Dermis microvascular lymphatic vessel endothelial cell (primary cell): ENCODE measurements at regions not wholly inside any gene's neighbourhood (a gene's known extent, or its start where the extent isn't known, plus 50 kb on each side); places are given as distances from the start of the nearest gene placed in this dataset.
A peak's percentile ranks its signal among the peaks of the same experiment; 100 is the strongest.
"Not testable (repeated sequence)": the region's sequence is repeated elsewhere in the genome, so short reads cannot be mapped to it uniquely, and the experiment has no call there.

ENCODE experiments used
- DNase-seq, 2 donors: peaks; one replicate each; pipeline versions ENCODE4 v3.0.0 to v3.0.0-alpha.2; 2010; ENCODE audit warnings: low read depth in 2 of 2

DNA sequence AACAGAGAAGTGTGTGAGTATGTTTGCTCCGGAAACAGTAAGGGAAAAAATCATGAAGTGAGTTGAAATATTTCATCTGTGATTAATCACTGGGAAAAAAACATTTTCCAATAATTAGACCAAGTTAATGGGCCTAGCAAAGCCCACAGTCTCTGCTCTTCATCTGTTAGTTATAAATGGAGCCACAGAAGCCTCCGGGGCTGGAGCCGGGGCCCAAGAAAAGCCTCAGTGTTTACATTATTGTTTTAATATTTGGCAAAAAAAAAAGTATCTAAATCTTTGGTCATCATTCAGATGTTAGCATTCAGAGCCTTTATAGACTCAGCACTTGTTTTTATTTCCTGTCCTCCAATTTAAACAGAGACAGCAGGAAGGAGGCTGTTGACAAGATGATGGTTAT, 115.0 kb downstream of the UBE2U start:
- DNase-seq, result no peak

DNA sequence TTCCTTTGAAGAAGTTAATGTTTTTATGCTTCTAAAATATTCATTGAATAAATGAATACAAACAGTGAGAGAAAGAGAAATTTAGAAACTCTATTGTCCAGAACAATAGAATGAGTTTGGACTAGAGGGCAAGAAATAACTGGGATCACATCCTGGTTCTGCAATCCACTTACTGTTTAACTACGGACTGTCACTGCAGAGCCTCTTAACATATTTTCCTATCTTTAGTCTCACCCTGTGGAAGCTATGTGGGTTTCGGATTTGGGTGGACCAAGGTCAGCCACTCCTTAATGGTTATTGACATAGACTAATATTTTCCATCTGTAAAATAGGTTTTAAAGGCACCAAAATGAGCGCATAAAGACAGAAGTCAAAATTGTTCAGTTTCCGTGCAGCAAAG, 116.6 kb downstream of the UBE2U start:
- DNase-seq, result no peak

DNA sequence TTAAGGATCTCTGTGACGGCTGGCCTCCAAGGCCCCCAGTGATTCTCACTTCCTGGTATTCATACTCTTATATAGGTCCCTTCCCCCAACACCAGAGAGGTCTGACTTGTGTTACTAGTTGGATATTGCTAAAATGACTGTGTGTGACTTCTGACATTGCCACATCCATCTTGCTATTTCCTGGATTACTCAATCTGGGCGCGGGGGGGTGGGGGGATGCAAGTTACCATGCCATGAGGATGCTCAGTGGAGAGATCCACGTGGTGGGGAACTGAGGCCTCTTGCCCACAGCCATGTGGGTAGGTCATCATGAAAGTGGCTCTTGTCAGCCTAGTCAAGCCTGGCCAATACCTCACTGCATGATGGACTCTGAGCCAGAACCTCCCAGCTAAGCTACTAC, 117.0 kb downstream of the UBE2U start:
- peak in 1 of 2 donors; percentile 29 for DNase-seq

DNA sequence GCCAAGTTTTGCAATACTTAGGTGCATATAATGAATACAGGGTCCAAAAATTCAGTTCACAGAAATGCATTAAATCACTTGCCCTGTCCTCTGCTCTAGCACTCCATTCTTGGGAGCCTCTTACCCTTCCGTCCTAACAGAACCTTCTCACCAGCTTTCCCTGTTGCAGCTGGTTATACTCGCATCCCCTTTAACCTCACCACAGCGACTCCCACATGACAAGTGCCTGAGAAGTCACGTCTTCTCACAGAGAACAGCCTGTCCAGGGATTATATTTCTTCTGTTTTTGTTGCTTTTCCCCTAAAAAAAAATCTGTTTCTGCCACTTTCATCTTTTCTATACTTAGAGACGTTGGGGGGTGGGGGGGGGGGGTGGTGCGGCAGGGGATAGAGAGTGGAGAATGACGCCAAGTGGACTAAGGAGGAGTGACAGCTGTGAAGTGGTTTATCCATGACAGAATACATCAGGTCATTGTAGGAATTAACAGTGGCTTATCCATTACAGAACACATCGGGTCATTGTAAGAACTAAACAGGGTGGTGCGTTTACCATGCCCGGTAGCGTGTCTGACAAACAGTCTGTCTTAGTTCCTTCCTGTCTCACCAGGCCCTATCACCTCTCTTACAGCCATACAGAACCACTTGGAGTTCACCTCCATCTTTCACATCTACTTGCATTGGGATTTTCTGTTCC, 117.6 kb downstream of the UBE2U start:
- DNase-seq, result no peak

DNA sequence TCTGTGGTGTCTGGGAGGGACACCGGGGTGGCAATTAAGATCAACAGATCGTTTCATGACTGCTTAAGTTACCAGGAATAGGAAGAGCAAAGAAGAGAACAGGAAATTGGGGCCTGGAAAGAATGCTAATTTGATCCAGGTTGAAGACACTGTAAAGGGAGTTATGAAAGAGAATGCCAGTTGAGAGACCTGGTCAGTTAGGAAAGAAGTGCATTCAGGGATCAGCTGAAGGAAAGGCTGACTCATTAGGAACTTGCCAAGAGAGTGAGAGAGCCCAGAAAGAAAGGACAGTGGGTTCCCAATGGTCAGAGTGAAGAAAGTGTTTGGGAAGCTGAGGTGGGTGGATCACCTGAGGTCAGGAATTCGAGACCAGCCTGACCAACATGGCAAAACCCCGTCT, 119.6 kb downstream of the UBE2U start:
- no peak for DNase-seq

DNA sequence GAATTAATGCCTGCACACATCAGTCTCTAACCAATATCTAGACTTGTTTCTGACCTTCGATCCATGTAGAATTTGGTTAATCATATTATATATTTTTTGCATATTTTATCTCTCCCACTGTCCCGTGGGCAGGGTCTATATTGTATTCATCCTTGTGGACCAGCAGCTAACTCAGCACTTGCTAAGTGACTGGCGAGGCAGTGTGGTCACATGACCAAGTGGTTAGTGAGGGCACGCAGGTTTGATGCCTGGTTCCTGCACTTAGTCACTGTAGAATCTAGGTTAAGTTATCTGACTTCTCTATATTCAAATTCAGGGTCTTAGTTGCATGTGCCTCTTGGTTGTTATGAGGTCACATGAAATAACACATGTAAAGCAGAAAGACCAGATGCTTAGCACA, 120.5 kb downstream of the UBE2U start:
- DNase-seq, result no peak

DNA sequence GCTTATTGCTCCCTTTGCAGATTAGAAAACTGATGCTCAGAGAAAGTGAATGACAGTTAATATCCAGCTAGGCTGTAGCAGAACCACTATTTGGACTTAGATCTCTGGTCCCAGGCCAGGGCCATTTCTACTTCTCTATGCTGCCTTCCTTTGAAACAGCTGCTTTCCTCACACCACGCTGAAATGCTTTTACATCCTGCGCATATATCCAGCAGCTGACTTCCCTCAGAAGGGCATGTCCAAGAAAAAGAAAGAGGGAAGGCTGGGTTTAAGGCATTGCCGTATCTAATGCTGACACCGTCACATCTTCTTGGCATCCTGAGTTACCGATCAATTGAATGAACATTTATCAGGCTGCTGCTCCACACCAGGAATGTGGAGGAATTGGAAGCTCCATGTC, 122.4 kb downstream of the UBE2U start:
- DNase-seq, result no peak

DNA sequence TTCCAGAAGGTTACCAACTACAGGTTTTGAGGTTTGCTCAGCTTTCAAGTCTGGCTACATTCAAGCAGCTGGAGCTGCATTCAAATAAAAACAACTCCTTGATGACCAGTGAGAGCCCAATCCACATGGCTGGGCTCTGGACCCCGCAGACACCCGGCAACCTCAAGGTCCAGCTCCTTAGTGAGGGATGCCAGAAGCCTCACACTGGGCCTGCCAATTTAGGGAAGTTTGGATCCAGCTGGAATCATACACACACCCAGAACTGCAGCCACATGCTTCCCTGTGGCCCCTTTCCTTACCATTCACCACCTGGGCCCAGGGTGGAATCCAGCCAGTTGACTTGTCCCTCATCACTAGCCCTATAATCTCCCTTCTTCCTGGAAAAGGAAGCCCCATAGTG, 123.7 kb downstream of the UBE2U start:
- no peak for DNase-seq

DNA sequence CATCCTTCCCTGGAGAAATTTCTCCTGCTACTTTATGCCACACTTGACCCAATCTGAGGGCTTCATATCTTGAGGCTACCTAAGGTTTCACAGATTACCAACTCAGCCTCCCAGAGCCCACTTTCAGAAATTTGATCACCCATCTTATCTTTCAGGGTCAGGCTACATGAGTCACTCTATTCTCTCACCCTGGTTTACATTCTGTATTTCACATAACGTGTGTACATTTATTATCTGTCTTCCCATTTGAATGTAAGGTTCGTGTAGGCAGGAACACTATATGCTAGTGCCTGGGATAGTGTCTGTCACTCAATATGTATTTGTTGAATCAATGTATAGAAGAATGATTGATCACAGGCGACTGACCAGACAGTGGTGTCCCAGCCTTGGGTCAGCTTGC, 124.8 kb downstream of the UBE2U start:
- no peak for DNase-seq

DNA sequence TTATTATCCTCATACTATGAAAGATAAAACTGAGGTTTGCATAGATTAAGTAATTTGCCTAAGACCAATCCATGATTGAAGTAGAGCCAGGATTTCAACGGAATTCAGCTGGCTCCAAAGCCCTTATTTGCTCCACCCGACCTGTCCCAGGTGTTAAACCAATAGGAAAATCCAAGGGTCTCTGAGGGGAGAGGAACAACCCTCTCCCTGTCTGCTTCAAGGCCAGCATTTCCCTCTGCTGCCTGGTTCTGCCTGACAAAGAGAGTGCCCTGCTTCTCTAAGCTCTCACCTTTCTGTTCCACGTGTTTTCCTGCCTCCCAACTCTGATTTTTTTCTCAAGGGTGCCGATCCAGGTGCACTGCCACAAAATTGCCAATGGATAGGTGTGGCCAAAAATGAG, 127.4 kb downstream of the UBE2U start:
- no peak for DNase-seq

DNA sequence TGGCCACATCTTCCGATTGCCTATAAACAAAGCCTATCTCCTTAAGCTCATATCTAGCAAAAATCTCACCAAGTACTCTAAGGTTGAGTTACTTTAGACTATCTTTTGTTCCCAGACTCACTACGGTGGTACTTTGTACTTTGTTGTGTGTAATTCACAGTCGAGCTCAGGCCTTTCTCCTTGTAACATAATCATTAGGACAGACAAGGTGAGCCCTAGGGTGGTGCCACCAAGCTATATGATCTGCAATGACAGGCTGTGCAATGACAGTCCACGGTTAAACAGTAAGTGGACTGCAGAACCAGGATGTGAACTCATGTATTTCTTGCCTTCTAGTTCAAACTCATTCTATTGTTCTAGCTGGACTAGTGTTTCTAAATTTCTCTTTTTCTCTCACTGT, 132.2 kb downstream of the UBE2U start:
- DNase-seq, result no peak

DNA sequence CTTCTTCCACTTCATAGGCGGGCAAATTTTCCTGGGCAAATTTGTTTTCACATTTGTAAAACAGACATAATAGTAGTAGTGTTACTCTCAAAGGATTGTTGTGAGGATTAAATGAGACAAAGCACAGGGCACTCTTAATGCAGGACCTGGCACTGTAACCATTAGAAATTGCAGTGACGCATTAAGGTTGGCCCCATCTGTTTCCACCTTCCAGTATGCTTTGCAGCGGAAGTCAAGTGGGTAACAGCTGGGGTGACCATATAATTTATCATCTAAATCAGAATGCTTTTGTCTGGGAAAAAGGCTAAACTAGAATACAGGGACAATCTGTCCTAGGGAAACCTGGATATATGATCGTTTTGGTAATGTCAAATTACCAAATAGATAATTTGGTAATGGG, 132.5 kb upstream of the CACHD1 start:
- DNase-seq, result no peak

DNA sequence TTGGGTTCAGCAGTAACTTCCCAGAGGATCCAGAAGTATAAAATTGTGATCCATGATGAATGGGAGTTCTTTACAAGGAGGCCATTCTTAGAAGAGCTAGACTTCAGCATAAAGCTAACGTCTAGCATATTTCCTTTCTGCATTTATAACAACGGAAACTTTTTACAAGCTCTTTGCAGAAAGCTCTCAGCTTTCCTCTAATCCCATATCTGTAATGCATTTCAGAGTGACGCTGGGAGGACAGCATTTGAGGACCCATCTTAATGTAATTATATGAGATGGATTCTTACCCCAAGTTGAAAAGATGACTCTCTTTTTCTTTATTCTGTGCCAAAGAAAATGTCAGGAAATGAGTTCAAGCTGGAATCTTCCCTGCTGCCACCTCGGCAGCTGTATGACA, 132.0 kb upstream of the CACHD1 start:
- no peak for DNase-seq

DNA sequence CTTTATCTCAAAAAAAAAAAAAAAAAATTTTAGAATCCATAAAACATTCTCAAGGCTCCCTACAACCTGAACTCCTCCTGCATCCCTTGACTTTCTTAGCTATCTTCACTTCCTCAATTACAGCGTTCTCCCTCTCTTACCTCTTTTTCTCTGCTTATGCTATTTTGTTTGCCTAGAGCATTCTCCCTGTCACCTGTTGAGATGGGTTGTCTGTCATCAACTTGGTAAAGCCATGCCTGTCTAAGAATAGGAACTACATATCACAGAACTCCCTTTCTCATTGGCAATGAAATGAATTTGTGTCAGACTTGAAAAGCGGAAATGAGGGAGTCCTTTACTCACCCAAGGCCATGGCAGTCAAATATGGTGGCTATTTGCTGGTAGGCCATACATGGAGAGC, 129.6 kb upstream of the CACHD1 start:
- DNase-seq, result no peak

DNA sequence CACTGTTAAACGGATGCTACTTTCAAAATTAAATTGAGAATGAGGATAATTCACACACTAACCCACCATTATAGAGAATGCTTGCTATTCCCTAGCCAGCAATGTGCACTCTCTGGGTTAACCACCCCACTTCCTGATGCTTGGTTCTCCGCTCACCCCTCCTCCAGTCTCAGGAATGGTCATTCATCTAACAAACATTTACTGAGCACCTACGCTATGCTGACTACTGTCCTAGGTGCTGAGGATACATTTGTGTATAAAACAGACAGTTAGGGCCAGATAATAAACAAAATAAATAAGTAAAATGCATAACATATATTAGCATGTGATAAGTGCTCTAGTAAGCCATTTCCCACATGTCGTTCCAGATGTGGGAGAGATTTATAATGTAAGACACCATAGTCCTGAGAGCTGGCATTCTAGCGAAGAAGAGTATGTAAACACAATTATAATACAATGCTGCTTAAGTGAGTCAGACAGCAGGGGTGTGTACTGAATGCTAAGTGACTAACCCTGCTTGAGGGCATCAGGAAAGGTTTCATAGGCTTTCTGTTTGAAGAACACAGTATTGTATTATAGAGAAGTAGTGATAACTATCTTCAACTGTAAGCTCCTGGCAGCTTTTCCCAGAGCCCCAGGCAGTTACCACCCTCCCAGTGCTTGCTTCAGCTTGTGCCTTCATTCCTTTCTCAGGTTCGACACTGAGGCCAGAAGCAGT, 126.7 kb upstream of the CACHD1 start:
- DNase-seq, result peak in 1 of 2 donors; percentile 69

DNA sequence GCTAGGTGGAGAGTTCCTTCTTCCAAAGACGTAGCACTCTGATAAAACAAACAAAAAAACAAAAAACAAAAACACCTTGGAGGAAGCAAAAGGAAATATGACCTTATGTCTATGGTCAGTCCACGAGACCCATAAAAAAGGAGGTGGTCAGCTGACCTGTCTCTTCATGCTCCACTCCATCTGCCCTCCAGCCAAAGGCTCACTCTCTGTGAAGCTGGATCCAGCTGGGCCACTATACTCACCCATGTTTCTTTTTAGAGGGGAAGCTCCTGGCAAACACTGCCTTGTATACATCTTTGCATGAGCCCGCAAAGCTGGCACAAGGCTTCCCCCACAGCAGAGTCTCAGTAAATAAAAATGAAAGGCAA, 126.1 kb upstream of the CACHD1 start:
- no peak for DNase-seq

DNA sequence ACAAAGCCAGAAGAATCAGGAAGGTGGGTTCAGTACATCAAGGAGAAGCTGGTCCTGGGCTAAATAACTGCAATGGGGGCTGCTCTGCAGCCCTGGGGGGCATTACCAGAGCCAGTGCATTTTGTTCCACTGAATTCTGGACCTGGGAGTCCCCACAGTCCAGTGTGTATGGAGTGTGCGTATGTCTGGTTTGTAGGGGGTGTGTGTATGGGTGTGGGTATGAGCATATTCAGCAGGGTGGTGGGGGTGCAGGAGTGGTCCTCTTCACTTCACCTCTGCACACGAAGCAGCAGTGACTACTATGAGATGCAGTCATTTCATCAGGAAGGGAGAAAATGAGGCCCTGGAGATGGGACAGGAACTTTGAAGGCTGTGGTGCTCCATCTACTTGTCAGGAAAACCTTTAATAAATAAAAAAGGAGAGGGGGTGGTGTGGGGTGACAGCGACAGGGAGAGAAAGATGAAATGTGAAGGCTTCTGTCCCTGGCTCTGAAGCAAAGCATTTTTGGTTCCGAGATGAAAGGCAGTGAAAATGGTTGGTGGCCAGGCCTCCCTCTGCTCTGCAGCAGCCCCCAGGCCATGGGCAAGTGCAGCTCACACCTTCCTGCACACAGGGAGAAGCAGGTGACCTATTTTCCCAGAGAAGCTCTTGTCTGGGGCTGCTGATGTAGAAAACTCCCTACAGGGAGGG, 121.5 kb upstream of the CACHD1 start:
- DNase-seq, result no peak

DNA sequence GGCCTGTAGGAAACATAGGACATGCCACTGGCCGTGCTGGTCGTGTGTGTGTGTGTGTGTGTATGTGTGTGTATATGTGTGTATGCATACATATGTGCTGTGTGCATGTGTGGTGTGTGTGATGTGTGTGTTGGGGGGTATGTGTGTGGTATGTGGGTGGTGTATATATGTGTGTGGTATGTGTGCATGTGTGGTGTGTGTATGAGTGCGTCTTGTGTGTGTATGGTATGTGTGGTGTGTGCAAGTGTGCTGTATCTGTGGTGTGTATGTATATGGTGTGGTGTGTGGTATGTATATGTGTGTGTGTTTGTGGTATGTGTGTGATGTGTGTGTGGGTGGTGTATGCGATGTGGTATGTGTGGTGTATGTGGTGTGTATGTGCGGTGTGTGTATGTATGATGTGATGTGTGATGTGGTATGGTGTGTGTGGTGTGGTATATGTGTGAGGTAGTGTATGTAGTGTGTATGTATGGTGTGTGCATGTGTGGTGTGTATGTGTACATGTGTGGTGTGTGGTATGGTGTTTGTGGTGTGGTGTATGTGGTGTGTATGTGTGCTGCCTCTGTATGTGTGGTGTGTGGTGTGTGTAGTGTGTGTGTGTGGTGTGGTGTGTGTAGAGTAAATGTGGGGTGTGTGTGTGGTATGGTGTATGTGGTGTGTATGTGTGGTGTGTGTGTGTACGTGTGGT, 120.8 kb upstream of the CACHD1 start:
- no peak for DNase-seq

DNA sequence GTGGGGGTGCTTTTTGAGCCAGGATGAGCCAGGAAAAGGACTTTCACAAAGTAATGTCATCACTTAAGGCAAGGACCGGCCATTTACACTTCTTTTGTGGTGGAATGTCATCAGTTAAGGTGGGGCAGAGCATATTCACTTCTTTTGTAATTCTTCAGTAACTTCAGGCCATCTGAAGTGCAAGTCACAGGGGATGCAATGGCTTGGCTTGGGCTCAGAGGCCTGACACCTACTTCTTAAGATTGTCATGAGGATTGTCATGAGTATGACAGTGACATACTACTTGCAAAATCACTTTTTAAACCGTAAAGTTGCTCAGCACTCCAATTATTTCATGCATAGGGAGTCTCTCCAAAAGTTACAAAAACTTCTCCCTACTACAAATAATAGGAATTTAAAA, 114.4 kb upstream of the CACHD1 start:
- not testable (repeated sequence) for DNase-seq

DNA sequence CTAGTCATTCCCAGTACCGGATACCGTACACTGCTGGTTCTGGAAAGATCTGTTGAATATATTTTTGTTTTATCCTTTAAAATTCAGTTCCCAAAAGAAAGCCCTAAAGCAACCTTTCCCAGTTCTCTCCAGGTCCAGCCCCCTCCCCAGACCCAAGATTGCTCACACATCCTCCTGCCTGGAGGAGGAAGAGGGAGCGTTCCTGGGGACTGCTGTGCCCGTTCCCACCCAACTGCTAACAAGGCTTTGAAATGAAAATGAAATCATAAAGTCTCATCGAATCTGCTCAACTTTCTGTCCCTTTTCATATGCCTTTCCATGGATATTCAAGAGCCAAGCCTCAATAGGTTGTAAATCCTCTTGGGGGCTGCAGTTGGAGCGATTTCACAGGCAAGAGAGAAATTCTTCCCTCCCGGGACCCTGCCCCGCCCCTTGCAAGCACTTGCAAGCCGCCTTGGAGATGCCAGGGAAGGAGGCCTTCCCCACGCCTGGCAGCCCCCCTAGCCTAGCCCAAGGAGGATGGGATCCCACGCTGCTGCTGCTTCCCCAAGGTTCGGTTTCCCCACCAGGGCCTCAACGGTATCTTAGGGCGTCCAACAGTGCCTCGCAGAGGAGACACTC, 113.2 kb upstream of the CACHD1 start:
- no peak for DNase-seq

DNA sequence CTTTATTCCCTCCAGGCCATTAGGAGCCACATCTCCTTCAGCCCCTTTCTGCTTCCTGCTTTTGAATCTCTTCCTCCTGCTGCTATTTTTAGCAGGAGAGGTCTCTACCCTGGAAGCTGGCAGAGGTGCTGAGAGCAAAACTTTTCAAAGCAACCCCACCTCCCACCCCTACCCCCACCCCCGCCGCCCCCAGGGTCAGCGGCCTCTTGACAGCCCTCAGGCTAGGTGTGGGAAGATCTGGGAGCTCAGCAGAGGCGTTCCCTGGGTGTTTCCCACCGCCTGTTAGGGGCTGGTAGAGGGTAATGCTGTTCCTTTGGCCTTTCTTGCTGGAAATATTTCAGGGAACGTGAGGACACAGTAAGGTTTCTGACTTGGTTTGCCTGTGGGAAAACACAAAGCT, 112.5 kb upstream of the CACHD1 start:
- no peak for DNase-seq

DNA sequence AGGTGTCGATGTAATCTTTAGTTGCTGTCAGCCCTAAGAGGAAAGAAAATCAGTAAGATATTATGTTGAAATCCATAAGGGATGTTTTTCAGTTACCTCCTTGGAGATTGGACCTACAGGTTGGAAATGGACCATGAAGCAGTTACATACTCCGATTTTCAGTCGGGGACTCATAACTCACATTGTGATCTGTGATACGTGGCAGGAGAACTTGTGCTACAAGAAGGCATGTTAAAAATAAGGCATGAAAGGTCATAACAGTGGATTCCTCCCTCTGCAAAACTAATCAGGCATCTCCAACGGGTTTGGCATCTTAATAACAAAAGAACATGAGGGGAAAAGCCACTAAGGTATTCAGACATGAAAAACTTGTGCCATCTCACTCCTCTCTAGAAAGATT, 111.2 kb upstream of the CACHD1 start:
- no peak for DNase-seq
